Stimulated activated CD8-positive, alpha-beta memory T cell treated with anti-CD3 and anti-CD28 coated beads, Interleukin-4, amount 100 ng/mL, for 24 hours (primary cell): ENCODE measurements at regions not wholly inside any gene's neighbourhood (a gene's known extent, or its start where the extent isn't known, plus 50 kb on each side); places are given as distances from the start of the nearest gene placed in this dataset.
"Not testable (repeated sequence)": the region's sequence is repeated elsewhere in the genome, so short reads cannot be mapped to it uniquely, and the experiment has no call there.

Experiments
- DNase-seq: peaks from one replicate; pipeline ENCODE4 v3.0.0-alpha.2; 2020; ENCODE audit warnings: low read depth

DNA sequence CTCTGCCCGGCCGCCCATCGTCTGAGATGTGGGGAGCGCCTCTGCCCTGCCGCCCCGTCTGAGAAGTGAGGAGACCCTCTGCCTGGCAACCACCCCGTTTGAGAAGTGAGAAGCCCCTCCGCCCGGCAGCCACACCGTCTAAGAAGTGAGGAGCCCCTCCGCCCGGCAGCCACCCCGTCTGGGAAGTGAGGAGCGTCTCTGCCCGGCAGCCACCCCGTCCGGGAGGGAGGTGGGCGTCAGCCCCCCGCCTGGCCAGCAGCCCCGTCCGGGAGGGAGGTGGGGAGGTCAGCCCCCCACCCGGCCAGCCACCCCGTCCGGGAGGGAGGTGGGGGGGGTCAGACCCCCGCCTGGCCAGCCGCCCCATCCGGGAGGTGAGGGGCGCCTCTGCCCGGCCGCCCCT, 63.0 kb upstream of the IGFBP7 start:
- DNase-seq: not testable (repeated sequence)

DNA sequence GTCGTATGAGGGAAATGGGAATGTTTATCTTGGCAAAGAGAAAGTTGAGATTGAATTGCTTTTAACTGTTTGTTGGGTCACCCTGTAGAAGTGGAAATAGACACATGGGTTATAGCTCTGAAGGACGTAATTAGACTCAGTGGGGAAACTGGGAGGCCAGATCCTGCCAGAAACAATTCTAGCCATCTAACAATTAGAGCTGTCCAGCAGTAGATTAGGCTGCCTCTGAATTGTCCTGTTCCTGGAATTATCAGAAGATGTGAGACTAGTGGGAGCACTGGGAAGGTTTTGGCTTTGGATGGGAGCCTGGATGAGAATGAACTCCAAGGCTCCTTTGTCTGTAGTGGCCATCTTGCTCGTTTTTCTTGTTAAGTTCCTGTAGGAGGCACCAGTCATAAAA, 61.9 kb upstream of the IGFBP7 start:
- DNase-seq: no peak

DNA sequence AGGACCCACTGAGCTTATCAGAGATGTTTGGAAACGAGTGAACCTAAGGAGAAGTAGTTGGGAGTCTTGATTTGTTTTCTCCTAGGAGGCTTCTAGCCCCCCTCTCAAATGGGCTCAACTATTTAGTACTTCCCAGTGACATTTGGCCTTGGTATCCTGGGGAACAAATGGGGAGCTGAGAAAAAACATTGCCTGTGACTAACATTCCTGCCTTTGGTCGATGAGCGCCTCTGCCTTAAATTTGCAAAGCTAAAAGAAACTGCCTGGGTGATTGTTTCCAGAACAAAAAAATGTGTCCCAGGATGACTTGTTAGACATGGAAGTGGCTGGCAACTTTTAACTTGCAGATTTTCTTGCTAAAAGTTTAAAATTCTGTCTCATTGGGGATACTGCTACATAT, 58.8 kb upstream of the IGFBP7 start:
- DNase-seq: no peak

DNA sequence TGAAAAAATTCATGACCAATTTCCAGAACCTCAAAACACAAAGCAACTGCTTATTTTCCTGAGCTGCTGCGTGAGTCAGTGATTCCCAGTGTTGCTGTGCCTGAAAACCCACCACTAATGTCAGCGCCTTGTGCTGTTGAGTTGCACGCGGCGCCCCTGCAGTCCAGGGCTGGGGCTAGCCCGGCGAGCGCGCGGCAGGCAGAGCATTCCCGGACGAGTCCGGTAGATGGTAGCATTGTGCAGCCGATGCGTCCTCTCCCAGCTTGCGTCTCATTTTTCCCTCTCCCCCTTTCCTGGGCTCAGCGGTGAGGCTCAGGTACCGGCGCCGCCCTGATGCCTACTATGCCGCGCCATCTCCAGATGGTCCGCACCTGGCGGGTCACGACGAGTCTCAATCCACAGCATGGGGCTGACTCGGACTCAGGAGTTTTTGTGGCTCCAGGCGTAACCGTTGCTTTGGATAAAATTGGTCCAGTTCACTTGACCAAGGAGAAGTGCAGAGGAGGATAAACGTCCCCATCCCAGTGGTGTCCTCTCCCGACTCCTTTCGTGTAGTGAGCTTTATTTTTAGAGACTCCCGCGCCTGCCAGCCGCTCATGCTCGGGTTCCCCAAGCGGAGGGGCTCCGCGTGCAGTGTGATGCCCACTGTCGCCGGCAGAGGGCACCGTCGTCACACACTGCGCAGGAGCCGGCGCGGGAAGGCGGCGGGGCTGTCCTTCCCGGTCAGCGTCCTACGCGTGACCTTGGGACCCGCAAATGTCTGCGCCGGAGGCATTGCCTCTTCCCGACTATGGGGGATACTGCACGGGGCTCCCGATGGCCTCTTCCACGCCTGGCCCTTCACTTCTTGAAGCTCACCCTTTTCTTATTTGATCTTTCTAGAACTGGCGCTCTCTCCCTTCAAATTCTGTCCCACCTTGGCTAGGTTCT, 53.6 kb upstream of the IGFBP7 start:
- DNase-seq: peak; percentile 60

DNA sequence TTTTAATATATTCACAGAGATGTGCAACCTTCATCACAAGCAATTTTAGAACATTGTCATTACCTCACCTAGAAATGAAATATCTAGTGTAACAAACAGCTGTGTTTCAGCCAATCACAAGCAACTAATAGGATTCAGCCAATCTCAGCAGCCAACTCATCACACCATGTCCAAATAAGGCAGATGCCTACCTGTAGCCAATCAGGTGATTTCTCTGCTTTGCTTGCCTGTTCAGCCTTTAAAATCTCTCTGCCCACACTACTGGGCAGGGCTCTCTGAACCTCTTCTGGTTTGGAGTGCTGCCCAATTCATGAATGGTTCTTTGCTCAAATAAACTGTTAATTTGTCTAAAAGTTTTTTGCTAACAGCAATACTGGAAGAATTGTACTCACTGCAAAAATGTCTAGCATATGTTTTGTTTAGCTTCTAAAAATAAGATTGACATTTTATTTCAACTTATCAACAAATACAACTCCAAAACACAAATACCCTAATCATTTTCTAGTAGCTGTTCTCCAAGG, 52.4 kb upstream of the IGFBP7 start:
- no peak for DNase-seq
